Astrocyte (in vitro differentiated cells and primary cell): ENCODE measurements at regions not wholly inside any gene's neighbourhood (a gene's known extent, or its start where the extent isn't known, plus 50 kb on each side); places are given as distances from the start of the nearest gene placed in this dataset.

Source experiments
- DNase-seq: peaks from one replicate; pipeline ENCODE4 v3.0.0-alpha.2; 2010; ENCODE audit warnings: low read depth
- FAIRE-seq: peaks from 2 replicates; lab custom pipeline; 2011; peaks lifted over from hg19 to GRCh38; lab: Jason Lieb, UNC
- H2AFZ ChIP-seq: 2 replicates; pipeline ENCODE4 v1.6.0; 2012; ENCODE audit warnings: low read depth, low read length, inconsistent platforms
- H3K27ac ChIP-seq: 2 replicates; pipeline ENCODE4 v1.5.1; 2011; ENCODE audit warnings: low read depth, low read length, inconsistent platforms
- H3K27me3 ChIP-seq: 2 replicates; pipeline ENCODE4 v1.6.0; 2011; ENCODE audit warnings: low read length, inconsistent platforms; ENCODE audit not compliant: insufficient read depth
- H3K36me3 ChIP-seq: 2 replicates; pipeline ENCODE4 v1.5.1; 2011; ENCODE audit warnings: low read length, inconsistent platforms; ENCODE audit not compliant: insufficient read depth
- H3K4me1 ChIP-seq: 2 replicates; pipeline ENCODE4 v1.5.1; 2011; ENCODE audit warnings: low read length, inconsistent platforms; ENCODE audit not compliant: insufficient read depth
- H3K4me2 ChIP-seq: 2 replicates; pipeline ENCODE4 v1.6.0; 2012; ENCODE audit warnings: low read length, inconsistent platforms
- H3K4me3 ChIP-seq: 2 replicates; pipeline ENCODE4 v1.5.1; 2011; ENCODE audit warnings: low read depth, mild to moderate bottlenecking, low read length, inconsistent platforms; ENCODE audit not compliant: insufficient read depth
- H3K79me2 ChIP-seq: 2 replicates; pipeline ENCODE4 v1.6.0; 2012; ENCODE audit warnings: mild to moderate bottlenecking, low read length, inconsistent platforms; ENCODE audit not compliant: insufficient read depth
- H3K9ac ChIP-seq: 2 replicates; pipeline ENCODE4 v1.6.0; 2012; ENCODE audit warnings: mild to moderate bottlenecking, low read length, inconsistent platforms
- H3K9me3 ChIP-seq: 2 replicates; pipeline ENCODE4 v1.5.1; 2012; ENCODE audit warnings: low read depth, mild to moderate bottlenecking, low read length, inconsistent platforms; ENCODE audit not compliant: insufficient read depth
- H4K20me1 ChIP-seq: 2 replicates; pipeline ENCODE4 v1.6.0; 2012; ENCODE audit warnings: low read length, inconsistent platforms; ENCODE audit not compliant: insufficient read depth
- H3K27ac Mint-ChIP-seq: one replicate; pipeline ENCODE4 v1.8.0; 2021; ENCODE audit warnings: mild to moderate bottlenecking, mixed read lengths; ENCODE audit not compliant: unreplicated experiment
- H3K27me3 Mint-ChIP-seq: one replicate; pipeline ENCODE4 v1.8.0; 2021; ENCODE audit warnings: low read depth, mixed read lengths; ENCODE audit not compliant: unreplicated experiment
- H3K36me3 Mint-ChIP-seq: one replicate; pipeline ENCODE4 v1.8.0; 2021; ENCODE audit warnings: low read depth, mixed read lengths; ENCODE audit not compliant: unreplicated experiment
- H3K4me1 Mint-ChIP-seq: one replicate; pipeline ENCODE4 v1.8.0; 2021; ENCODE audit warnings: low read depth, mixed read lengths; ENCODE audit not compliant: unreplicated experiment
- H3K4me3 Mint-ChIP-seq: one replicate; pipeline ENCODE4 v1.8.0; 2021; ENCODE audit warnings: mild to moderate bottlenecking, moderate library complexity, mixed read lengths; ENCODE audit not compliant: unreplicated experiment
- H3K9me3 Mint-ChIP-seq: one replicate; pipeline ENCODE4 v1.8.0; 2021; ENCODE audit warnings: mild to moderate bottlenecking, mixed read lengths; ENCODE audit not compliant: unreplicated experiment
- EZH2 ChIP-seq: IDR thresholded peaks from 2 replicates; pipeline ENCODE4 v1.6.1; 2012; ENCODE audit warnings: mild to moderate bottlenecking, low read length, inconsistent platforms; ENCODE audit not compliant: insufficient read depth
- TF ChIP-seq, protein P1 (sequence below): IDR thresholded peaks from 2 replicates; pipeline ENCODE4 v1.5.1; 2011; ENCODE audit warnings: low read depth, mild to moderate bottlenecking, inconsistent platforms, low read length, moderate library complexity; ENCODE audit not compliant: insufficient read depth

DNA sequence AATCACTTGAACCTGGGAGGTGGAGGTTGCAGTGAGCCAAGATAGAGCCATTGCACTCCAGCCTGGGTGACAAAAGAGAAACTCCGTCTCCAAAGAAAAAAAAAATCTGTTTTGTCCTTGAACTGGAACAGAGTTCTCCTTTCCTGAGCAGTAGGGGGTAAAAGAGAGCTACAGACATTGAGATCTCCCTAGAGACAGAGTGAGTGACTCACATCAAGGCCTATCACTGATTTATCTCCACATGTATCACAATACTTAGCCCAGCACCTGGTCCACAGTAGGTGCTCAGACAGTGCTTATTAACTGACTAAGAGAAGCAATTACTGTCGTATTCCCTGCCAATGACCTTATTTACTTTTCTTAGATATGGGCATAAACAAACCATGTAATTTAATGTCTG lies 354.1 kb upstream of the C1orf87 start:
- H3K27me3 Mint-ChIP-seq, result no peaks in the 10 kb centered on the region
- no peak overlapping the region for H3K9ac ChIP-seq
- H3K79me2 ChIP-seq, result no peaks in the 10 kb centered on the region
- no peaks in the 10 kb centered on the region for H3K4me1 ChIP-seq
- H3K9me3 ChIP-seq, result no peaks in the 10 kb centered on the region
- peaks cover 2% of the 10 kb centered on the region for H3K4me1 Mint-ChIP-seq
- no peaks in the 10 kb centered on the region for H3K27me3 ChIP-seq
- no peaks in the 10 kb centered on the region for H3K9me3 Mint-ChIP-seq
- H3K4me3 Mint-ChIP-seq, result no peak overlapping the region
- H3K36me3 Mint-ChIP-seq, result no peaks in the 10 kb centered on the region
- no peaks in the 10 kb centered on the region for H4K20me1 ChIP-seq
- no peak overlapping the region for H3K27ac ChIP-seq
- no peaks in the 10 kb centered on the region for H3K36me3 ChIP-seq
- TF ChIP-seq, protein P1, sequence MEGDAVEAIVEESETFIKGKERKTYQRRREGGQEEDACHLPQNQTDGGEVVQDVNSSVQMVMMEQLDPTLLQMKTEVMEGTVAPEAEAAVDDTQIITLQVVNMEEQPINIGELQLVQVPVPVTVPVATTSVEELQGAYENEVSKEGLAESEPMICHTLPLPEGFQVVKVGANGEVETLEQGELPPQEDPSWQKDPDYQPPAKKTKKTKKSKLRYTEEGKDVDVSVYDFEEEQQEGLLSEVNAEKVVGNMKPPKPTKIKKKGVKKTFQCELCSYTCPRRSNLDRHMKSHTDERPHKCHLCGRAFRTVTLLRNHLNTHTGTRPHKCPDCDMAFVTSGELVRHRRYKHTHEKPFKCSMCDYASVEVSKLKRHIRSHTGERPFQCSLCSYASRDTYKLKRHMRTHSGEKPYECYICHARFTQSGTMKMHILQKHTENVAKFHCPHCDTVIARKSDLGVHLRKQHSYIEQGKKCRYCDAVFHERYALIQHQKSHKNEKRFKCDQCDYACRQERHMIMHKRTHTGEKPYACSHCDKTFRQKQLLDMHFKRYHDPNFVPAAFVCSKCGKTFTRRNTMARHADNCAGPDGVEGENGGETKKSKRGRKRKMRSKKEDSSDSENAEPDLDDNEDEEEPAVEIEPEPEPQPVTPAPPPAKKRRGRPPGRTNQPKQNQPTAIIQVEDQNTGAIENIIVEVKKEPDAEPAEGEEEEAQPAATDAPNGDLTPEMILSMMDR, result no peak
- TF ChIP-seq EZH2, result no peak
- H3K4me3 ChIP-seq, result no peak overlapping the region
- H3K27ac Mint-ChIP-seq, result no peak overlapping the region
- no peak overlapping the region for H2AFZ ChIP-seq
- H3K4me2 ChIP-seq, result no peak overlapping the region
- FAIRE-seq (no peak), DNase-seq (no peak)

DNA sequence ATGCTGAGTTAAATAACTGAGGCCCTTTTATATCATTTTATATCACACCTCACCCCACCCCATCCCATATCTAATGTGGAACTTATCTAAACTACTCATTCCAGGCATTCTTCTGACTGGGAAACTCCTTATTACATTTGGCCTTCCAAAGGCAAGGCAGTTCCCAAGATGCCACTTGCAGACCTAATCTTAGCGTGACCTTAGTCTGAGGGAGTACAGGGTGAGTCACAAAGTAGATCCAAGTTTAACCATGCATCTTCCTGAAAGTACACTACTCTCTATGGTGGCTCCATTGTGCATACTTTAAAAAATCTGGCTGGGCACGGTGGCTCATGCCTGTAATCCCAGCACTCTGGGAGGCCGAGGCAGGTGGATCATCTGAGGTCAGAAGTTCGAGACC lies 353.6 kb upstream of the C1orf87 start:
- Histone ChIP-seq H3K4me1 (no peaks in the 10 kb centered on the region), H3K79me2 (no peaks in the 10 kb centered on the region), H4K20me1 (no peaks in the 10 kb centered on the region), H3K9ac (no peak overlapping the region), H3K9me3 (no peaks in the 10 kb centered on the region), H3K36me3 (no peaks in the 10 kb centered on the region), H3K27ac (no peak overlapping the region), H3K4me2 (no peak overlapping the region), H2AFZ (no peak overlapping the region), H3K27me3 (no peaks in the 10 kb centered on the region), H3K4me3 (no peak overlapping the region)
- no peak for TF ChIP-seq EZH2
- TF ChIP-seq, protein P1, result no peak
- Mint-ChIP-seq H3K27ac (no peak overlapping the region), H3K4me3 (no peak overlapping the region), H3K9me3 (no peaks in the 10 kb centered on the region), H3K36me3 (no peaks in the 10 kb centered on the region), H3K27me3 (no peaks in the 10 kb centered on the region), H3K4me1 (peaks cover 2% of the 10 kb centered on the region)
- DNase-seq, result peak; percentile 45
- no peak for FAIRE-seq

DNA sequence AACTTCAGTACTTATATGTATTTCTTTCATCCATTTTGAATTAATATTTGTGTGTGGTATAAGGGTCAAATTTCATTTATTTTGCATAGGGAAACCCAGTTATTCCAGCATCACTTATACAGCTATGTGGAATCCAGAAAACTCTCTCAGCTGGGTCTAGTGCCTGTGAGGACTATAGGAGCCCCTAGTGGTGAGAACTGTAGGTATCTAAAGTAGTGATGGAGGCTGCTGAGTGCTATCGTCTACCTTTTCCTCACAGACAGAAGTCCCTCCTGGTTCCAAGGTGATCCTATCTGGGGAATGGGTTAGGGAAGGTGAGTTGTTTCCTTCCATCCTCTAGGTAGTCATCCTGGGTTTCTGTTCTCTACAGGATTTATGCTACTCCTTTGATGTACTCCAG lies 352.0 kb upstream of the C1orf87 start:
- TF ChIP-seq, protein P1, result peak; percentile 23
- no peak for TF ChIP-seq EZH2
- H3K9me3 ChIP-seq, result no peaks in the 10 kb centered on the region
- FAIRE-seq, result no peak
- Mint-ChIP-seq H3K9me3 (no peaks in the 10 kb centered on the region), H3K36me3 (no peaks in the 10 kb centered on the region), H3K27ac (no peak overlapping the region), H3K4me1 (peaks cover 2% of the 10 kb centered on the region), H3K4me3 (no peak overlapping the region), H3K27me3 (no peaks in the 10 kb centered on the region)
- H3K4me1 ChIP-seq, result no peaks in the 10 kb centered on the region
- no peaks in the 10 kb centered on the region for H3K27me3 ChIP-seq
- no peak overlapping the region for H3K4me2 ChIP-seq
- no peak overlapping the region for H2AFZ ChIP-seq
- H3K36me3 ChIP-seq, result no peaks in the 10 kb centered on the region
- H3K4me3 ChIP-seq, result no peak overlapping the region
- H3K27ac ChIP-seq, result no peak overlapping the region
- H4K20me1 ChIP-seq, result no peaks in the 10 kb centered on the region
- H3K79me2 ChIP-seq, result no peaks in the 10 kb centered on the region
- H3K9ac ChIP-seq, result no peak overlapping the region
- DNase-seq, result no peak
